Left lung (tissue), 4 donors: ENCODE measurements at regions not wholly inside any gene's neighbourhood (a gene's known extent, or its start where the extent isn't known, plus 50 kb on each side); places are given as distances from the start of the nearest gene placed in this dataset.

Source experiments
- ATAC-seq: fragments of 200-7000 bp; cut with Tn5 transposase; one replicate; pipeline ENCODE4 v1.9.1; 2020; ENCODE audit warnings: moderate library complexity
- DNase-seq, 4 donors: peaks; one replicate each; pipeline ENCODE4 v3.0.0-alpha.2; 2013 to 2020
- H3K27ac ChIP-seq, 2 donors: fragments of 200-600 bp; sonication (generic) in 1 of 2; one replicate each; pipeline versions ENCODE4 v1.5.0 to v1.8.0; 2020 to 2021
- H3K27me3 ChIP-seq, 2 donors: fragments of 200-600 bp; sonication (generic) in 1 of 2; one replicate each; pipeline versions ENCODE4 v1.5.0 to v1.8.0; 2020 to 2021
- H3K36me3 ChIP-seq, 2 donors: fragments of 200-600 bp; sonication (generic) in 1 of 2; one replicate each; pipeline versions ENCODE4 v1.5.0 to v1.8.0; 2020 to 2021
- H3K4me1 ChIP-seq, 2 donors: fragments of 200-600 bp; one replicate each; pipeline ENCODE4 v1.8.0; 2021
- H3K4me3 ChIP-seq, 2 donors: fragments of 200-600 bp; sonication (generic) in 1 of 2; one replicate each; pipeline versions ENCODE4 v1.5.0 to v1.8.0; 2020 to 2021; ENCODE audit warnings: mild to moderate bottlenecking in 1 of 2
- H3K9me3 ChIP-seq, 2 donors: fragments of 200-600 bp; sonication (generic) in 1 of 2; one replicate each; pipeline versions ENCODE4 v1.5.0 to v1.8.0; 2020 to 2021
- intact Hi-C, 2 donors: fragments of 100-400 bp; cut with DNase I; formaldehyde crosslinking; loops; one replicate each; pipeline versions ENCODE4 v1.11.2 to v1.14.2; 2022
- TF ChIP-seq, protein P1 (sequence below), 2 donors: fragments of 200-600 bp; sonication (generic) in 1 of 2; IDR thresholded peaks; one replicate each; pipeline versions ENCODE4 v1.5.0 to v1.8.0; 2021; ENCODE audit warnings: antibody characterized with exemption in 2 of 2
- donor health status: DM: no; HTN: yes; CAD: no.
- donor health status: DM: no; HTN: no; CAD: no.

DNA sequence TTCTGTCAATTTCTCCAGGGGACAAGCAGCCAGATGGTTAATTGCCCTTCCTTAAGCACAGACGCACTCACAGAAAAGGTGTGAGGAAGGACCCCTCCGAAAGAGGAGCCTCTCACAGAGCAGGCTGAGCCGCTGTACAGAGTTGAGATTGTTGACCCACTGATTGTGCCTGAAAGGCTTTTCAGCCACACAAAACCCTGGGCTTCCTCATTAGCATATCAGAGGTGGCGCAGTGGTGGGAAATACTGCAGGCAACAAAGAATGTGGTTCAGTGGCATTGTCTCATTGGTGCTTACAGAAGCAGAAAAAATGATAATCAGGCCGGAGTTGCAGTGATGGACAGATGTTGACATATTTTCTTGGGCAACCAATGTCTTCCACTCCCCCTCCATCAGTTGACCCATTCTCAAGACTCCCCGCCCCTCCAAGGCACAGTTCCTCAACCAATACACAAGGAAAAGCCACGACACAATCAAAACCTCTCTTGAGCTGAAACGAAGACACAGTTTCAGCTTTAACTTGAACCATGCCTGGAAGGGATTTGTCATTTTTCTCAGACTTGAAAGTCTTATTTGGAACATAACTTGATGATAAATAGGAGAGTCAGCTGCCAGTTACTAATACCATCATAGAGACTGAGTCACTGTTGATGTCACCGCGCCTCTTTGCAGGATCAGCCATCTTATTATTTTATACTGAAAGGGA, 53.1 kb downstream of the ATXN3L start:
- intact Hi-C loops, result no loop called here
- TF ChIP-seq, protein P1, sequence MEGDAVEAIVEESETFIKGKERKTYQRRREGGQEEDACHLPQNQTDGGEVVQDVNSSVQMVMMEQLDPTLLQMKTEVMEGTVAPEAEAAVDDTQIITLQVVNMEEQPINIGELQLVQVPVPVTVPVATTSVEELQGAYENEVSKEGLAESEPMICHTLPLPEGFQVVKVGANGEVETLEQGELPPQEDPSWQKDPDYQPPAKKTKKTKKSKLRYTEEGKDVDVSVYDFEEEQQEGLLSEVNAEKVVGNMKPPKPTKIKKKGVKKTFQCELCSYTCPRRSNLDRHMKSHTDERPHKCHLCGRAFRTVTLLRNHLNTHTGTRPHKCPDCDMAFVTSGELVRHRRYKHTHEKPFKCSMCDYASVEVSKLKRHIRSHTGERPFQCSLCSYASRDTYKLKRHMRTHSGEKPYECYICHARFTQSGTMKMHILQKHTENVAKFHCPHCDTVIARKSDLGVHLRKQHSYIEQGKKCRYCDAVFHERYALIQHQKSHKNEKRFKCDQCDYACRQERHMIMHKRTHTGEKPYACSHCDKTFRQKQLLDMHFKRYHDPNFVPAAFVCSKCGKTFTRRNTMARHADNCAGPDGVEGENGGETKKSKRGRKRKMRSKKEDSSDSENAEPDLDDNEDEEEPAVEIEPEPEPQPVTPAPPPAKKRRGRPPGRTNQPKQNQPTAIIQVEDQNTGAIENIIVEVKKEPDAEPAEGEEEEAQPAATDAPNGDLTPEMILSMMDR (IDR thresholded peaks at IDR 0.05), result no peak
- no peaks in the 10 kb centered on the region for H3K4me1 ChIP-seq
- no peak overlapping the region for H3K27ac ChIP-seq
- no peaks in the 10 kb centered on the region for H3K36me3 ChIP-seq
- ATAC-seq, result no peak
- H3K9me3 ChIP-seq, result no peaks in the 10 kb centered on the region
- no peak for DNase-seq
- no peak overlapping the region for H3K4me3 ChIP-seq
- H3K27me3 ChIP-seq, result no peaks in the 10 kb centered on the region

DNA sequence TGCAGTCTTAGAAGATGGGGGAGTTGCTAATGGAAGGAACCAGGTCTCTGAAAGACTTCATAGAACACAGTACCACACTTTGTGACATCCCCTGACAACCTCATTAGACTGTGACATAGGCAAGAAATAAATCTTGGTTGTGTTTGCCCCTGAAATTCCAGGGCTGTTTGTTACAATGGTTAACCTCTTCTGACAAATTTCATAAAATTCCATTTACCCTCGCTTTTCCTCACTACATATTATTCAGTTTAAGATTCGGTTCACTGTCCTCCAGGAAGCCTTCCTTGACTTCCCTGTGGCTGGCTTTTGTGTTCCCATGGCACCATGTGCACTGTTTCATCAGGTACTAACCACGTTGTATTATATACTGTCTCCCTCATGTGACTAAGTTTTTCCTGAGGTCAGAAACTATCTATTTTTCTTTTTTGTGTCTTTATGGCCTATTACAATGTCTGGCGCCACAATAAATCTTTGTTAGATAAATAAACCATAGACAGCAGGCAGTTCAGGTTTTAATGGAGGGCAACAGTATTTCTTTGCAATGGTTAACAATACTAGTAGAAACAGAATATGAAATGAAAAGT, 54.2 kb downstream of the ATXN3L start:
- Histone ChIP-seq H3K27ac (no peak overlapping the region), H3K9me3 (no peaks in the 10 kb centered on the region), H3K4me3 (no peak overlapping the region), H3K36me3 (no peaks in the 10 kb centered on the region), H3K27me3 (no peaks in the 10 kb centered on the region), H3K4me1 (no peaks in the 10 kb centered on the region)
- TF ChIP-seq, protein P1 (IDR thresholded peaks at IDR 0.05), result no peak
- intact Hi-C loops, result no loop called here
- DNase-seq (no peak), ATAC-seq (no peak)

DNA sequence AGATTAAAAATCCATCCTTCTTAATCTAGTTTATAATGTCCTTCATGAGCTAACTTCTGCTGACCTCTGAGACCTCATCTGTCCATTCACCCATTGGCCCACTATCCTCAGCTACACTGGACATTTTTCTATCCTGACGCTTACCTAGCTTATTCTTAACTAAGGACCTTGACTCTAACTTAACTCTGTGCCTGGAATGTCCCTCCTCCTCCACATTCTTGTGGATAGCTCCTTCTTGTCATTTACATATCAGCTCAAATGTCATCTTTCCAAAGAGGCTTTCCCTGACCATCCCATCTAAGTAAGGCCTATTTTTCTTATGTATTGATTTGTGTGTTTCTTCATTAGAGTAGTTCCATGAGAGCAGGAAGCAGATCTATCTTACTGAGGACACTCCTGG, 54.7 kb downstream of the ATXN3L start:
- DNase-seq, result no peak
- Histone ChIP-seq H3K4me1 (no peaks in the 10 kb centered on the region), H3K27me3 (no peaks in the 10 kb centered on the region), H3K9me3 (no peaks in the 10 kb centered on the region), H3K36me3 (no peaks in the 10 kb centered on the region), H3K4me3 (no peak overlapping the region), H3K27ac (no peak overlapping the region)
- intact Hi-C loops, result no loop called here
- no peak for ATAC-seq
- TF ChIP-seq, protein P1 (IDR thresholded peaks at IDR 0.05), result no peak

DNA sequence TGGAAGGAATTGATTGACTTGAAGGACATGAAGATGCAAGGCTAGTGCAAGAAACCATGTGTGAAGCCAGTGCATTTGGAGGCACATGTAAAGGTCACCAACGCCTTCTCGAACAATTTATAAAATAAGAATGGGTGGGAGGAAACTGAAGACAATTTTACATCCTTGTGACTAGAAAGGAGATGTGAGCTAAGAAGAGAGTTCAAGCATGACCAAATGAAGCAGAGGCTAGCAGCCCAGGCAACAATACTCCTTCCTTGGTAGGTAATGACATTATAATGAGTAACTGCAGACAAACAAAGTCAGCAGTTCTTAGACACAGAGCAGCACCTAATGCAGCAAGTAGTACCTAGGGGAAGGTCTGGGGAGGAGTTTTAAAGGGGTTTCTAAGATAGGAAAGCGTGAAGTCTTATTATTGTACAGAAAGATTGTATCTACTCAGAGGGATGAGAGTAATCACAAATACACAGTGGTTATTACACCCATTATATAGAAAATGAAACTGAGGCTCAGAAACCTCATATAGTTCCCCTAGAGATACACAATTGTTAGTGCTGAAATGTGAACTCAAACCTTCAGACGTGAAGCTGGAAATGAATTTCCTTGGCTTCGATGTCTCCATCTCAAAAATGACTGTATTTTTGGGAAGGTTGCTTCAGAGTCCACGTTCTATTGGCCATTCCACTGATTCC, 56.1 kb downstream of the ATXN3L start:
- no peak for ATAC-seq
- Histone ChIP-seq H3K36me3 (no peaks in the 10 kb centered on the region), H3K4me1 (no peaks in the 10 kb centered on the region), H3K4me3 (no peak overlapping the region), H3K27ac (no peak overlapping the region), H3K27me3 (no peaks in the 10 kb centered on the region), H3K9me3 (no peaks in the 10 kb centered on the region)
- intact Hi-C loops, result no loop called here
- TF ChIP-seq, protein P1 (IDR thresholded peaks at IDR 0.05), result no peak
- no peak for DNase-seq

DNA sequence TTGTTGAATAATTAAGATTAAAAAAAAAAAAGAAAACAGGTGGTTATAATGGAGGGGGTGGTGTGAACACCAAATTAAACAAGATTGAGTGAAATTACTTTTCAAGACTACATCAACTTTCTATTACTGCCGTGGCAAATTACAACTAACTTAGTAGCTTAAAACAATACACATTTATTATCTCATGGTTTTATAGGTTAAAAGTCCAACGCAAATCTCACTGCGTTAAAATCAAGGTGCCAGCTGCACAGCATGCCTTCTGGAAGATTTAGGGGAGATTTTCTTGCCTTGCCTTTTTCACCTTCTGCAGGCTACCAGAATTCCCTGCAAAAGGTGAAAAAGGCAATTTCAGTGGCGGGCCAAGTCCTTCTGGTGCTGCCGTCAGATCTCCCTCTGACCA, 58.5 kb downstream of the ATXN3L start:
- TF ChIP-seq, protein P1 (IDR thresholded peaks at IDR 0.05), result no peak
- no peaks in the 10 kb centered on the region for H3K4me1 ChIP-seq
- no peak overlapping the region for H3K27ac ChIP-seq
- no peaks in the 10 kb centered on the region for H3K9me3 ChIP-seq
- H3K36me3 ChIP-seq, result no peaks in the 10 kb centered on the region
- DNase-seq (no peak), ATAC-seq (no peak)
- H3K27me3 ChIP-seq, result no peaks in the 10 kb centered on the region
- H3K4me3 ChIP-seq, result no peak overlapping the region
- intact Hi-C loops, result no loop called here
